ENCODE measurements at regions not wholly inside any gene's neighbourhood (a gene's known extent, or its start where the extent isn't known, plus 50 kb on each side); places are given as distances from the start of the nearest gene placed in this dataset.

GRCh38 chr4:17367201-17367600, 144.7 kb downstream of the QDPR start (continued):
- TF ChIP-seq NR2C1 (IDR thresholded peaks at IDR 0.05) = no peak

GRCh38 chr4:17366496-17366895, 145.4 kb downstream of the QDPR start:
- POLR2A ChIA-PET = no interaction called here
- Histone ChIP-seq H3K79me2 (ENCODE audit: control insufficient read depth, insufficient read depth, low read length) (no peaks in the 10 kb centered on the region), H3K4me3 (no peak overlapping the region), H3K9me3 (replicated peaks; ENCODE audit: control insufficient read depth, insufficient read depth, low read length) (no peaks in the 10 kb centered on the region), H3K4me1 (ENCODE audit: control insufficient read depth, insufficient read depth, low read length) (no peaks in the 10 kb centered on the region), H3K27me3 (replicated peaks in 1 of 2; ENCODE audit: control insufficient read depth in 2 of 2, insufficient read depth in 2 of 2, low read length in 1 of 2) (no peaks in the 10 kb centered on the region), H2AFZ (ENCODE audit: control insufficient read depth, low read depth, low read length) (no peak overlapping the region), H3K27ac (ENCODE audit: control insufficient read depth, insufficient read depth) (no peak overlapping the region), H4K20me1 (ENCODE audit: control insufficient read depth, insufficient read depth) (no peaks in the 10 kb centered on the region), H3K36me3 (ENCODE audit: control insufficient read depth in 2 of 2, insufficient read depth in 2 of 2, low read length in 1 of 2) (no peaks in the 10 kb centered on the region), H3K4me2 (ENCODE audit: control insufficient read depth, insufficient read depth) (no peak overlapping the region), H3K9ac (ENCODE audit: control insufficient read depth, insufficient read depth, low read length) (no peak overlapping the region)
- RAD21 ChIA-PET (ENCODE audit: unreplicated experiment) = no interaction called here
- TF ChIP-seq, protein P1, sequence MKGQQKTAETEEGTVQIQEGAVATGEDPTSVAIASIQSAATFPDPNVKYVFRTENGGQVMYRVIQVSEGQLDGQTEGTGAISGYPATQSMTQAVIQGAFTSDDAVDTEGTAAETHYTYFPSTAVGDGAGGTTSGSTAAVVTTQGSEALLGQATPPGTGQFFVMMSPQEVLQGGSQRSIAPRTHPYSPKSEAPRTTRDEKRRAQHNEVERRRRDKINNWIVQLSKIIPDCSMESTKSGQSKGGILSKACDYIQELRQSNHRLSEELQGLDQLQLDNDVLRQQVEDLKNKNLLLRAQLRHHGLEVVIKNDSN (IDR thresholded peaks at IDR 0.05; ENCODE audit: borderline replicate concordance, extremely low read length, insufficient read depth, low read depth, low read length) = no peak
- TF ChIP-seq MLLT1 (IDR thresholded peaks at IDR 0.05) (no peak), CBFB (IDR thresholded peaks at IDR 0.05; ENCODE audit: low read depth) (no peak), DPF2 (IDR thresholded peaks at IDR 0.05) (no peak), ZBED1 (IDR thresholded peaks at IDR 0.05; ENCODE audit: borderline replicate concordance) (no peak), RBBP5 (conservative IDR thresholded peaks at IDR 0.05) (no peak), RAD51 (IDR thresholded peaks at IDR 0.05) (no peak), YY1 (IDR thresholded peaks at IDR 0.05; ENCODE audit: low read depth, low read length) (no peak), POLR2AphosphoS5 (IDR thresholded peaks at IDR 0.05; ENCODE audit: low read length) (no peak), MEF2A (IDR thresholded peaks at IDR 0.05; ENCODE audit: insufficient read depth, low read depth, low read length) (no peak), NBN (IDR thresholded peaks at IDR 0.05) (no peak), CHD1 (IDR thresholded peaks at IDR 0.05; ENCODE audit: low read depth, low read length) (no peak)
- TF ChIP-seq, protein P2, sequence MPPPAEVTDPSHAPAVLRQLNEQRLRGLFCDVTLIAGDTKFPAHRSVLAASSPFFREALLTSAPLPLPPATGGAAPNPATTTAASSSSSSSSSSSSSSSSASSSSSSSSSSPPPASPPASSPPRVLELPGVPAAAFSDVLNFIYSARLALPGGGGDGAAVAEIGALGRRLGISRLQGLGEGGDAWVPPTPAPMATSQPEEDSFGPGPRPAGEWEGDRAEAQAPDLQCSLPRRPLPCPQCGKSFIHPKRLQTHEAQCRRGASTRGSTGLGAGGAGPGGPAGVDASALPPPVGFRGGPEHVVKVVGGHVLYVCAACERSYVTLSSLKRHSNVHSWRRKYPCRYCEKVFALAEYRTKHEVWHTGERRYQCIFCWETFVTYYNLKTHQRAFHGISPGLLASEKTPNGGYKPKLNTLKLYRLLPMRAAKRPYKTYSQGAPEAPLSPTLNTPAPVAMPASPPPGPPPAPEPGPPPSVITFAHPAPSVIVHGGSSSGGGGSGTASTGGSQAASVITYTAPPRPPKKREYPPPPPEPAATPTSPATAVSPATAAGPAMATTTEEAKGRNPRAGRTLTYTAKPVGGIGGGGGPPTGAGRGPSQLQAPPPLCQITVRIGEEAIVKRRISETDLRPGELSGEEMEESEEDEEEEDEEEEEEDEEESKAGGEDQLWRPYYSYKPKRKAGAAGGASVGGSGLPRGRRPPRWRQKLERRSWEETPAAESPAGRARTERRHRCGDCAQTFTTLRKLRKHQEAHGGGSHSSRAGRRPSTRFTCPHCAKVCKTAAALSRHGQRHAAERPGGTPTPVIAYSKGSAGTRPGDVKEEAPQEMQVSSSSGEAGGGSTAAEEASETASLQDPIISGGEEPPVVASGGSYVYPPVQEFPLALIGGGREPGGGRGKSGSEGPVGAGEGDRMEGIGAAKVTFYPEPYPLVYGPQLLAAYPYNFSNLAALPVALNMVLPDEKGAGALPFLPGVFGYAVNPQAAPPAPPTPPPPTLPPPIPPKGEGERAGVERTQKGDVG (CRISPR knock-in tag; IDR thresholded peaks at IDR 0.05) = no peak
- no peak for ATAC-seq
- intact Hi-C loops (cut with micrococcal nuclease; ENCODE audit: unreplicated experiment) (no loop called here), in situ Hi-C loops (cut with MboI) (no loop called here)
- CTCF ChIA-PET = interaction anchor here (0.6 to 1.7 kb wide), 3 partner anchors 9 to 42 kb away, joined by 3 read pairs; no protein-coding TSS in a partner anchor
- SMC1A ChIA-PET (ENCODE audit: uncharacterized antibody, unreplicated experiment) = interaction anchor here (1.0 kb wide), 1 partner anchor 8 kb away, joined by 3 read pairs; no protein-coding TSS in a partner anchor
- no TSS peak for BruUV-seq (replicated peaks)
- DNase-seq (ENCODE audit: low read depth, low spot score) = no peak
- 0% methylated on average over 1 of the region's 1 CpG for WGBS (ENCODE audit: insufficient coverage, insufficient replicate concordance, low lambda C conversion rate, missing lambda C conversion rate)
- FAIRE-seq = no peak
